OCI-LY7 (cell line): ENCODE measurements at regions not wholly inside any gene's neighbourhood (a gene's known extent, or its start where the extent isn't known, plus 50 kb on each side); places are given as distances from the start of the nearest gene placed in this dataset.

ENCODE experiments used
- EZH2phosphoT487 ChIP-seq: fragments of 200-600 bp; sonication (generic); IDR thresholded peaks from 2 replicates; pipeline ENCODE4 v1.6.1; 2018; ENCODE audit warnings: low read depth, borderline replicate concordance, mild to moderate bottlenecking, mixed run types, antibody characterized with exemption, low read length, moderate library complexity, mixed read lengths
- TF ChIP-seq, protein P1 (sequence below): fragments of 200-600 bp; sonication (generic); conservative IDR thresholded peaks from 2 replicates; pipeline ENCODE4 v1.5.1; 2014; ENCODE audit warnings: mild to moderate bottlenecking, antibody characterized with exemption, low read length, moderate library complexity, mixed read lengths

DNA sequence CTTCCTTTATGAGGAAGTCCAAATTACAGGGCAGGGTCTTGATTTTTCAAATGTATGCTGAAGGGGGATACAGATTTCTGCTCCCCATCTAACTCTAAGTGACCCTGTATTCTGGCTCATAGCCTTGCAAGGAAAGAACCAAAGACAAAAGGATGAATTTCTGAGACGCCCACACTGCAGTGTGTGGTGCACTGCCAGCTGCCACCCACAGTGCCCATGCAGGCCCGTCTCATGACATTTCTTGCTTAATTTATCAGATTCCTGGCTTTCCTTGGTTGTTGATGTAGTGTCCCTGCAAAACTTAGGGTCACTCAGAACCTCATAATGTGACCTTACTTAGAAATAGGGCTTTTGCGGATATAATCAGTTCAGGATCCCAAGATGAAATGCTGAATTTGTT is 68.0 kb downstream of the CBLN4 start:
- TF ChIP-seq, protein P1, sequence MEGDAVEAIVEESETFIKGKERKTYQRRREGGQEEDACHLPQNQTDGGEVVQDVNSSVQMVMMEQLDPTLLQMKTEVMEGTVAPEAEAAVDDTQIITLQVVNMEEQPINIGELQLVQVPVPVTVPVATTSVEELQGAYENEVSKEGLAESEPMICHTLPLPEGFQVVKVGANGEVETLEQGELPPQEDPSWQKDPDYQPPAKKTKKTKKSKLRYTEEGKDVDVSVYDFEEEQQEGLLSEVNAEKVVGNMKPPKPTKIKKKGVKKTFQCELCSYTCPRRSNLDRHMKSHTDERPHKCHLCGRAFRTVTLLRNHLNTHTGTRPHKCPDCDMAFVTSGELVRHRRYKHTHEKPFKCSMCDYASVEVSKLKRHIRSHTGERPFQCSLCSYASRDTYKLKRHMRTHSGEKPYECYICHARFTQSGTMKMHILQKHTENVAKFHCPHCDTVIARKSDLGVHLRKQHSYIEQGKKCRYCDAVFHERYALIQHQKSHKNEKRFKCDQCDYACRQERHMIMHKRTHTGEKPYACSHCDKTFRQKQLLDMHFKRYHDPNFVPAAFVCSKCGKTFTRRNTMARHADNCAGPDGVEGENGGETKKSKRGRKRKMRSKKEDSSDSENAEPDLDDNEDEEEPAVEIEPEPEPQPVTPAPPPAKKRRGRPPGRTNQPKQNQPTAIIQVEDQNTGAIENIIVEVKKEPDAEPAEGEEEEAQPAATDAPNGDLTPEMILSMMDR, result no peak
- TF ChIP-seq EZH2phosphoT487, result no peak
